ENCODE measurements at regions not wholly inside any gene's neighbourhood (a gene's known extent, or its start where the extent isn't known, plus 50 kb on each side); places are given as distances from the start of the nearest gene placed in this dataset.
A peak's percentile ranks its signal among the peaks of the same experiment; 100 is the strongest.
"Not testable (repeated sequence)": the region's sequence is repeated elsewhere in the genome, so short reads cannot be mapped to it uniquely, and the experiment has no call there.

- peak; percentile 44 for DNase-seq (ENCODE audit: extremely low read depth, low read depth)
- not testable (repeated sequence) for H3K4me3 ChIP-seq (replicated peaks; ENCODE audit: low read depth, low read length)
Observed at GRCh38 chr7:55688684-55689681, 116.7 kb upstream of the VOPP1 start.

DNA sequence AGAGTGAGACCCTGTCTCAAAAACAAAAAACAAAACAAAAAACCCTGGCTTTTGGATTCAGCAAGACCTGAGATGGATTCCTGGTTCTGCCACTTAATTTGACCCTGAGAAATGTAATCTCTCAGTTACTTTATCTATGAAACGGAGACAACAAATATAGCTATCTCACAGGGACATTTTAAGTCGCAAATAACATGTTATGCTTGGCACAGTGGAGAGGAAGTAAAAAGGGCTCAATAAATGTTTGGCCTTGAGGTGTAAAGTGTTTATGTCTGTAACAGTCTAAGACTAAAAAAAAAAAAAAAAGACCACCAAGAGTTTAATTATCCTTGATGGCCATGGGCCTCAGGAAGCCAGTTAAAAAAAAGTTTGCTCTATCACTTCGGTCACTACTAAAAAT, 116.0 kb upstream of the VOPP1 start:
- not testable (repeated sequence) for H3K4me3 ChIP-seq (replicated peaks; ENCODE audit: low read depth, low read length); DNase-seq (ENCODE audit: extremely low read depth, low read depth)

DNA sequence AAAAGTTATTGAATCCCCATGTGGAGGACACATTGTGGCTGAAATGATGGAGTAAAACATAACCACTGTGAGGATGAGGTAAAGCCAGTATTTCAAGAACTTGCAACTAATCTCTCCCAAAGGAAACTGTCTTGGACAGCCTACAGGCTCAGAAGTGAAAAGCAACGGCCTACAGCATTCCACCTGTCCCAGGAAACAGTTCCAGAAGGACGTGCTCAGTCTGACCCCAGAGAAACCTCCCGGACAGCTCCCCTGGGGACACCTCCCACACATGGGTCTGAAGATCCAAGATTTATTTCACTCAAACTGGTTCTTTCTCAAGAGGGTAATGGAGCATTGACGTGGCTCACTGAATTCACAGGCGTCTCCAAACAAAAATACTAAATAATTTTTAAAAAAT, 115.0 kb upstream of the VOPP1 start:
- not testable (repeated sequence) for DNase-seq (ENCODE audit: extremely low read depth, low read depth); H3K4me3 ChIP-seq (replicated peaks; ENCODE audit: low read depth, low read length)

DNA sequence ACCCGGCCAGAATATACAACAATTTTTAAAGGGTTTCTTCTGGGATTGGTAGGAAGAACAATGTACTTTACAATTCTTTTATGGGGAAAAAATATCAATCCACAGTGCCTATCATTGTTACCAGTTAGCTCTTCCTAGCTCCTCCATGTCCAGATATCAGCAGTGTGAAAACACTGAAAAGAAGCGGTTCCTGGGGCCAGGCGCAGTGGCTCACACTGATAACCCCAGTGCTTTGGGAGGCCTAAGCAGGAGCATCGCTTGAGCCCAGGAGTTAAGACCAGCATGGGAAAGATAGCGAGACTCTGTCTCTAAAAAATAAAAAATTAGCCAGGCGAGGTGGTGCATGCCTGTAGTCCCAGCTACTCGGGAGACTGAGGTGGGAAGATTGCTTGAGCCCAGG, 114.5 kb upstream of the VOPP1 start:
- H3K4me3 ChIP-seq (replicated peaks; ENCODE audit: low read depth, low read length); DNase-seq (ENCODE audit: extremely low read depth, low read depth): not testable (repeated sequence)

GRCh38 chr7:55683501-55683900, 111.2 kb upstream of the VOPP1 start:
- not testable (repeated sequence) for H3K4me3 ChIP-seq (replicated peaks; ENCODE audit: low read depth, low read length); DNase-seq (ENCODE audit: extremely low read depth, low read depth)

DNA sequence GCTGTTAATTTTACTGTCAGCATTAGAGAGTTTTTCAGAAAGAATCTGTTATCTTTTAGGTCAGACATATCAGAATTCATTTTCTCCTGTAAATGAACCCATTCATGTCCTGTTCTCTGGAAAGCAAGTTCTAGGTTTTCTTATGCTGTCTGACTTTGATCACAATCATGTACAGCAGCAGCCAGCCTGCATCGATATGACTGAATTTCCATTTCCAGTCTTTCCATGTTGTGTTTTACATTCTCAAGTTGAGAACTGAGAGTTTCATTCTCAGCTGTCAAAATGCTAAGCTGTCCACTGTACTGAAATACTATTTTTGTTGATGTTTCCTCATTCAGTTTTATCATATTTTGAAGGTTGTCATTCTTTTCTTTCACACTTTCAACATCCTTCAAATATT, 103.3 kb upstream of the VOPP1 start:
- H3K4me3 ChIP-seq (replicated peaks; ENCODE audit: low read depth, low read length); DNase-seq (ENCODE audit: extremely low read depth, low read depth): not testable (repeated sequence)

DNA sequence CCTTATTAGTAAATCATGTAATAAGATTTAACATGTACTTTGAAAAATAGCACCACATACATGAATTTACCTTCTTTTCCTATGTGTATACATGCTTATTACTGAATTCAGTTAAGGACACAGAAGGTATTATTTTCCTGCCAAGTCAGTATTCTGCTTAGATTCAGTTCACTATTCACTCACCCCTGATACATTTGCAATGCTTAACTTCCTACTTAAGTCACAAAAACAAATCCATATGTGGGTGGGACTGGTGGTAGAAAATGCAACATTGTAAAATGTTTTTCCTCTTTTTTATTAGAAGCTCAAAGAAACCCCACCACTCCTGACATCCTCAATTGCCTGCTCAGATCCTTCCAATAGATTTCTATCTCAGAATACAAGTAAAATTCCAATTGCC, 101.2 kb upstream of the VOPP1 start:
- not testable (repeated sequence) for H3K4me3 ChIP-seq (replicated peaks; ENCODE audit: low read depth, low read length); DNase-seq (ENCODE audit: extremely low read depth, low read depth)

GRCh38 chr7:55672084-55672483, 99.8 kb upstream of the VOPP1 start:
- not testable (repeated sequence) for DNase-seq (ENCODE audit: extremely low read depth, low read depth); H3K4me3 ChIP-seq (replicated peaks; ENCODE audit: low read depth, low read length)

DNA sequence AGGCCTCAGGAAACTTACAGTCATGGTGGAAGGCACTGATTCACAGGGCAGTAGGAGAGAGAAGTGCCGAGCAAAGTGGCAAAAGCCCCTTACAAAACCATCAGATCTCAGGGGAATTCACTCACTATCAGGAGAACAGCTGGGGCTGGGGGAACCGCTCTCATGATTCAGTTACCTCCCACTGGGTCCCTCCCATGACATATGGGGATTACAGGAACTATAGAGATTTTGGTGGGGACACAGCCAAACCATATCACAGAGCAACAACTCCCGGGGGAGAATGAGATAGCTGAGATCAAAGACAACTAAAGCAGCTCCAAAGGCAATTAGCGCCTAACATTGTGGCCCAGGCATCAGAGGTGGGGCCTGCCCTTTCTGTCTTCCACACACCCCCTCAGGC, 85.4 kb upstream of the VOPP1 start:
- TF ChIP-seq, protein P1, sequence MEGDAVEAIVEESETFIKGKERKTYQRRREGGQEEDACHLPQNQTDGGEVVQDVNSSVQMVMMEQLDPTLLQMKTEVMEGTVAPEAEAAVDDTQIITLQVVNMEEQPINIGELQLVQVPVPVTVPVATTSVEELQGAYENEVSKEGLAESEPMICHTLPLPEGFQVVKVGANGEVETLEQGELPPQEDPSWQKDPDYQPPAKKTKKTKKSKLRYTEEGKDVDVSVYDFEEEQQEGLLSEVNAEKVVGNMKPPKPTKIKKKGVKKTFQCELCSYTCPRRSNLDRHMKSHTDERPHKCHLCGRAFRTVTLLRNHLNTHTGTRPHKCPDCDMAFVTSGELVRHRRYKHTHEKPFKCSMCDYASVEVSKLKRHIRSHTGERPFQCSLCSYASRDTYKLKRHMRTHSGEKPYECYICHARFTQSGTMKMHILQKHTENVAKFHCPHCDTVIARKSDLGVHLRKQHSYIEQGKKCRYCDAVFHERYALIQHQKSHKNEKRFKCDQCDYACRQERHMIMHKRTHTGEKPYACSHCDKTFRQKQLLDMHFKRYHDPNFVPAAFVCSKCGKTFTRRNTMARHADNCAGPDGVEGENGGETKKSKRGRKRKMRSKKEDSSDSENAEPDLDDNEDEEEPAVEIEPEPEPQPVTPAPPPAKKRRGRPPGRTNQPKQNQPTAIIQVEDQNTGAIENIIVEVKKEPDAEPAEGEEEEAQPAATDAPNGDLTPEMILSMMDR (IDR thresholded peaks at IDR 0.05; ENCODE audit: low read depth, low read length, missing control alignments): no peak
- no peak for DNase-seq (ENCODE audit: extremely low read depth, low read depth)

GRCh38 chr7:55651057-55651456, 78.8 kb upstream of the VOPP1 start:
- no peak for DNase-seq (ENCODE audit: extremely low read depth, low read depth)
- TF ChIP-seq, protein P1 (IDR thresholded peaks at IDR 0.05; ENCODE audit: low read depth, low read length, missing control alignments): no peak
- no peak overlapping the region for H3K4me3 ChIP-seq (replicated peaks; ENCODE audit: low read depth, low read length)

More for the DNA sequence above, 85.4 kb upstream of the VOPP1 start:
- no peak overlapping the region for H3K4me3 ChIP-seq (replicated peaks; ENCODE audit: low read depth, low read length)

- TF ChIP-seq, protein P1 (IDR thresholded peaks at IDR 0.05; ENCODE audit: low read depth, low read length, missing control alignments): no peak
- no peak overlapping the region for H3K4me3 ChIP-seq (replicated peaks; ENCODE audit: low read depth, low read length)
- DNase-seq (ENCODE audit: extremely low read depth, low read depth): no peak
Observed at GRCh38 chr7:55649238-55649637, 76.9 kb upstream of the VOPP1 start.

Data from HFF-Myc (cell line).